Uterus (tissue), 3 donors: ENCODE measurements at regions not wholly inside any gene's neighbourhood (a gene's known extent, or its start where the extent isn't known, plus 50 kb on each side); places are given as distances from the start of the nearest gene placed in this dataset.
"Not testable (repeated sequence)": the region's sequence is repeated elsewhere in the genome, so short reads cannot be mapped to it uniquely, and the experiment has no call there.

Experiments used
- DNase-seq, 2 donors: peaks; one replicate each; pipeline ENCODE4 v3.0.0-alpha.2; 2019 to 2020
- H3K27ac ChIP-seq, 2 donors: fragments of 200-600 bp; sonication (generic); 1 replicate in 1 of 2; 2 replicates in 1 of 2; pipeline ENCODE4 v1.5.1; 2016 to 2018
- H3K27me3 ChIP-seq, 2 donors: fragments of 200-600 bp; sonication (generic); one replicate each; pipeline ENCODE4 v1.5.1; 2018 to 2019; ENCODE audit warnings: control low read depth in 1 of 2
- H3K36me3 ChIP-seq, 2 donors: fragments of 200-600 bp; sonication (generic); one replicate each; pipeline ENCODE4 v1.5.1; 2019; ENCODE audit warnings: control low read depth in 1 of 2
- H3K4me1 ChIP-seq, 2 donors: fragments of 200-600 bp; sonication (generic); one replicate each; pipeline ENCODE4 v1.5.1; 2018 to 2019; ENCODE audit warnings: control low read depth in 1 of 2
- H3K4me3 ChIP-seq, 2 donors: fragments of 200-600 bp; sonication (generic); 1 replicate in 1 of 2; 2 replicates in 1 of 2; pipeline ENCODE4 v1.5.1; 2018 to 2019; ENCODE audit warnings: mild to moderate bottlenecking in 1 of 2
- H3K9me3 ChIP-seq, 2 donors: fragments of 200-600 bp; sonication (generic); one replicate each; pipeline ENCODE4 v1.5.1; 2019; ENCODE audit warnings: control low read depth in 1 of 2
- POLR2A ChIP-seq, 2 donors: fragments of 450-650 bp; IDR thresholded peaks; one replicate each; pipeline ENCODE4 v1.6.1; 2016; ENCODE audit warnings: antibody characterized with exemption in 2 of 2, mild to moderate bottlenecking in 1 of 2, moderate library complexity in 1 of 2
- intact Hi-C: fragments of 100-400 bp; cut with DNase I; formaldehyde crosslinking; loops from one replicate; pipeline ENCODE4 v1.15.1; 2023; ENCODE audit warnings: low total_unique reads
- TF ChIP-seq, protein P1 (sequence below), 4 experiments: fragments of 200-600 bp in 2 of 4; fragments of 450-650 bp in 2 of 4; sonication (generic) in 2 of 4; IDR thresholded peaks; one replicate each; pipeline ENCODE4 v1.5.1; 2016 to 2019; ENCODE audit warnings: antibody characterized with exemption in 4 of 4, mild to moderate bottlenecking in 2 of 4, moderate library complexity in 1 of 4
- donor health status: DM: yes; HTN: yes; CAD: no.

GRCh38 chr10:59433720-59434428 lies 71.5 kb upstream of the FAM13C start:
- no peaks in the 10 kb centered on the region for H3K9me3 ChIP-seq
- H3K36me3 ChIP-seq: no peaks in the 10 kb centered on the region
- H3K4me1 ChIP-seq: no peaks in the 10 kb centered on the region
- TF ChIP-seq, protein P1, sequence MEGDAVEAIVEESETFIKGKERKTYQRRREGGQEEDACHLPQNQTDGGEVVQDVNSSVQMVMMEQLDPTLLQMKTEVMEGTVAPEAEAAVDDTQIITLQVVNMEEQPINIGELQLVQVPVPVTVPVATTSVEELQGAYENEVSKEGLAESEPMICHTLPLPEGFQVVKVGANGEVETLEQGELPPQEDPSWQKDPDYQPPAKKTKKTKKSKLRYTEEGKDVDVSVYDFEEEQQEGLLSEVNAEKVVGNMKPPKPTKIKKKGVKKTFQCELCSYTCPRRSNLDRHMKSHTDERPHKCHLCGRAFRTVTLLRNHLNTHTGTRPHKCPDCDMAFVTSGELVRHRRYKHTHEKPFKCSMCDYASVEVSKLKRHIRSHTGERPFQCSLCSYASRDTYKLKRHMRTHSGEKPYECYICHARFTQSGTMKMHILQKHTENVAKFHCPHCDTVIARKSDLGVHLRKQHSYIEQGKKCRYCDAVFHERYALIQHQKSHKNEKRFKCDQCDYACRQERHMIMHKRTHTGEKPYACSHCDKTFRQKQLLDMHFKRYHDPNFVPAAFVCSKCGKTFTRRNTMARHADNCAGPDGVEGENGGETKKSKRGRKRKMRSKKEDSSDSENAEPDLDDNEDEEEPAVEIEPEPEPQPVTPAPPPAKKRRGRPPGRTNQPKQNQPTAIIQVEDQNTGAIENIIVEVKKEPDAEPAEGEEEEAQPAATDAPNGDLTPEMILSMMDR (IDR thresholded peaks at IDR 0.05): no peak
- no peak for TF ChIP-seq POLR2A (IDR thresholded peaks at IDR 0.05)
- H3K27ac ChIP-seq: no peak overlapping the region
- intact Hi-C loops: no loop called here
- H3K4me3 ChIP-seq: no peak overlapping the region
- no peaks in the 10 kb centered on the region for H3K27me3 ChIP-seq
- no peak for DNase-seq

DNA sequence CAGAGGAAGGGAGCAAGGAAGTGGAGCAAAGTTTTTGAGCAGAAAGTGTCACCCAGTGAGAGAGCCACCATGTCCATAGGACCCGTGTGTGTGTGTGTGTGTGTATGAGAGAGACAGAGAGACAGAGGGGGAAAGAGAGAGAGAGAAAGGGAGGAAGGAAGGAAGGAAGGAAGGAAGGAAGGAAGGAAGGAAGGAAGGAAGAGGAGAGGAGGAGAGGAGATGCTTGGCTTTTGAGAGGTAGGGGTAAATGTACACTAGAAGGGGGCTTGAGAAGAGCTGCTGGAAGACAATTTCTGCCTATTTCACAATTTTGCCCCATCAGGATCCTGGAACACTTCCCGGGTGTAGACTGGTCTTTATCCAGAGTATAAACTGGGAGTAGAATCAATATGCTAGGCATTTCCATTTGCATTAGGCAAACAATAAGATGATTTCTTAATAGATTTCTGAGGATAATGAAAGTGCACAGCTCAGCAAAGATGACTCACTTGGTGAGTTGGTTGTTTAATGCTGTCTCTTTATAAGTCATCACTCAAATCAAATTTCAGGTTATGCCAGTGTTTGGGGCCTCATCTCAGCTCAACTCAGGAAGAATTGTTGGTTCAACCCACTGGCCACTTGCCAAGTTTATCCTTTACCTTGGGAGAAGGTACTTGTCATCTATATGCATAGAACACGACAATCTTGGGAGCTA lies 70.0 kb upstream of the FAM13C start:
- no peaks in the 10 kb centered on the region for H3K4me1 ChIP-seq
- H3K27ac ChIP-seq: no peak overlapping the region
- no peaks in the 10 kb centered on the region for H3K27me3 ChIP-seq
- H3K9me3 ChIP-seq: no peaks in the 10 kb centered on the region
- DNase-seq: no peak
- TF ChIP-seq, protein P1 (IDR thresholded peaks at IDR 0.05): no peak
- no peak for TF ChIP-seq POLR2A (IDR thresholded peaks at IDR 0.05)
- intact Hi-C loops: no loop called here
- H3K36me3 ChIP-seq: no peaks in the 10 kb centered on the region
- no peak overlapping the region for H3K4me3 ChIP-seq

- intact Hi-C loops, H3K4me1 ChIP-seq, DNase-seq, H3K9me3 ChIP-seq, H3K4me3 ChIP-seq, H3K27me3 ChIP-seq, H3K36me3 ChIP-seq, H3K27ac ChIP-seq: not testable (repeated sequence)
These were observed 51.4 kb upstream of the FAM13C start for GRCh38 chr10:59413795-59414194.
